Cardiac muscle cell (in vitro differentiated cells and primary cell): ENCODE measurements at regions not wholly inside any gene's neighbourhood (a gene's known extent, or its start where the extent isn't known, plus 50 kb on each side); places are given as distances from the start of the nearest gene placed in this dataset.

Experiments used
- DNase-seq, 2 donors: peaks; one replicate each; pipeline versions ENCODE4 v3.0.0 to v3.0.0-alpha.2; 2010 to 2017; ENCODE audit warnings: low read depth in 1 of 2, low spot score in 1 of 2
- H3K27ac ChIP-seq: fragments of 200-600 bp; sonication (generic); 2 replicates; pipeline ENCODE4 v1.5.1; 2016
- H3K27me3 ChIP-seq: fragments of 200-600 bp; sonication (generic); 2 replicates; pipeline ENCODE4 v1.6.0; 2016; ENCODE audit warnings: control low read depth
- H3K36me3 ChIP-seq: fragments of 200-600 bp; sonication (generic); 2 replicates; pipeline ENCODE4 v1.5.1; 2016; ENCODE audit warnings: control low read depth
- H3K4me1 ChIP-seq: fragments of 200-600 bp; sonication (generic); 2 replicates; pipeline ENCODE4 v1.8.1; 2017; ENCODE audit warnings: low read depth, mild to moderate bottlenecking, mixed run types
- H3K4me3 ChIP-seq: fragments of 200-600 bp; sonication (generic); 2 replicates; pipeline ENCODE4 v1.5.1; 2016; ENCODE audit warnings: mild to moderate bottlenecking
- H3K9me3 ChIP-seq: fragments of 200-600 bp; sonication (generic); 2 replicates; pipeline ENCODE4 v1.5.1; 2017; ENCODE audit warnings: low read depth, mild to moderate bottlenecking, control low read depth
- CTCF ChIP-seq: IDR thresholded peaks from 2 replicates; pipeline ENCODE4 v1.5.1; 2012; ENCODE audit warnings: low read depth, mild to moderate bottlenecking, low read length

- Histone ChIP-seq H3K4me3 (no peak overlapping the region), H3K27me3 (peaks cover 17% of the 10 kb centered on the region), H3K27ac (no peak overlapping the region), H3K4me1 (peaks cover 3% of the 10 kb centered on the region), H3K36me3 (no peaks in the 10 kb centered on the region), H3K9me3 (no peaks in the 10 kb centered on the region)
- TF ChIP-seq CTCF, result no peak
- DNase-seq, result no peak
Measured at GRCh38 chr3:10560060-10560861, 54.9 kb upstream of the ATP2B2 start.

GRCh38 chr3:10561162-10561945 is 56.0 kb upstream of the ATP2B2 start:
- peaks cover 17% of the 10 kb centered on the region for H3K27me3 ChIP-seq
- H3K4me1 ChIP-seq, result peaks cover 3% of the 10 kb centered on the region
- H3K36me3 ChIP-seq, result no peaks in the 10 kb centered on the region
- no peak for DNase-seq
- no peaks in the 10 kb centered on the region for H3K9me3 ChIP-seq
- no peak for TF ChIP-seq CTCF
- H3K4me3 ChIP-seq, result no peak overlapping the region
- no peak overlapping the region for H3K27ac ChIP-seq

GRCh38 chr3:10561946-10562560 is 56.7 kb upstream of the ATP2B2 start:
- no peak for DNase-seq
- Histone ChIP-seq H3K9me3 (no peaks in the 10 kb centered on the region), H3K27ac (no peak overlapping the region), H3K4me1 (peaks cover 3% of the 10 kb centered on the region), H3K4me3 (no peak overlapping the region), H3K36me3 (no peaks in the 10 kb centered on the region), H3K27me3 (peaks cover 17% of the 10 kb centered on the region)
- no peak for TF ChIP-seq CTCF

GRCh38 chr3:10563396-10563795 is 58.0 kb upstream of the ATP2B2 start:
- TF ChIP-seq CTCF, result no peak
- no peak for DNase-seq
- H3K27ac ChIP-seq, result no peak overlapping the region
- peaks cover 17% of the 10 kb centered on the region for H3K27me3 ChIP-seq
- peaks cover 3% of the 10 kb centered on the region for H3K4me1 ChIP-seq
- H3K4me3 ChIP-seq, result no peak overlapping the region
- H3K36me3 ChIP-seq, result no peaks in the 10 kb centered on the region
- H3K9me3 ChIP-seq, result no peaks in the 10 kb centered on the region

- Histone ChIP-seq H3K4me1 (no peaks in the 10 kb centered on the region), H3K9me3 (no peaks in the 10 kb centered on the region), H3K4me3 (no peak overlapping the region), H3K27ac (no peak overlapping the region), H3K36me3 (no peaks in the 10 kb centered on the region), H3K27me3 (peaks cover 16% of the 10 kb centered on the region)
- TF ChIP-seq CTCF, result no peak
- no peak for DNase-seq
Measured at GRCh38 chr3:10565814-10566213, 60.4 kb upstream of the ATP2B2 start.
